ENCODE measurements at regions not wholly inside any gene's neighbourhood (a gene's known extent, or its start where the extent isn't known, plus 50 kb on each side); places are given as distances from the start of the nearest gene placed in this dataset.

GRCh38 chr3:124415446-124415960 is 314.7 kb upstream of the UMPS start:
- no peak for DNase-seq

GRCh38 chr3:124419303-124419702 is 310.9 kb upstream of the UMPS start:
- DNase-seq = no peak

- DNase-seq = no peak
These were observed 309.9 kb upstream of the UMPS start for GRCh38 chr3:124420392-124420791.

- no peak for DNase-seq
These were observed 307.4 kb upstream of the UMPS start for GRCh38 chr3:124422805-124423204.

- no peak for DNase-seq
These were observed 305.9 kb upstream of the UMPS start for GRCh38 chr3:124424396-124424795.

GRCh38 chr3:124425972-124426371 is 304.3 kb upstream of the UMPS start:
- no peak for DNase-seq

GRCh38 chr3:124428372-124429128 is 301.7 kb upstream of the UMPS start:
- no peak for DNase-seq

- no peak for DNase-seq
These were observed 301.0 kb upstream of the UMPS start for GRCh38 chr3:124429129-124429815.

- no peak for DNase-seq
These were observed 298.8 kb upstream of the UMPS start for GRCh38 chr3:124431331-124431994.

- DNase-seq = no peak
These were observed 296.1 kb upstream of the UMPS start for GRCh38 chr3:124434176-124434575.

GRCh38 chr3:124435467-124435866 is 294.8 kb upstream of the UMPS start:
- DNase-seq = no peak

- no peak for DNase-seq
These were observed 291.4 kb upstream of the UMPS start for GRCh38 chr3:124438813-124439212.

GRCh38 chr3:124439603-124440002 is 290.6 kb upstream of the UMPS start:
- DNase-seq = no peak

GRCh38 chr3:124441766-124442165 is 288.5 kb upstream of the UMPS start:
- no peak for DNase-seq

- no peak for DNase-seq
These were observed 287.8 kb upstream of the UMPS start for GRCh38 chr3:124442463-124442862.

GRCh38 chr3:124443446-124443845 is 286.8 kb upstream of the UMPS start:
- no peak for DNase-seq

GRCh38 chr3:124444075-124444474 is 286.2 kb upstream of the UMPS start:
- DNase-seq = no peak

- DNase-seq = no peak
These were observed 285.4 kb upstream of the UMPS start for GRCh38 chr3:124444896-124445295.

- no peak for DNase-seq
These were observed 282.4 kb upstream of the UMPS start for GRCh38 chr3:124447845-124448244.

- no peak for DNase-seq
These were observed 281.3 kb upstream of the UMPS start for GRCh38 chr3:124448954-124449353.

- DNase-seq = no peak
These were observed 279.9 kb upstream of the UMPS start for GRCh38 chr3:124450366-124450765.

- no peak for DNase-seq
These were observed 278.5 kb upstream of the UMPS start for GRCh38 chr3:124451630-124452317.

- DNase-seq = no peak
These were observed 277.1 kb upstream of the UMPS start for GRCh38 chr3:124453189-124453588.
